ENCODE measurements at regions not wholly inside any gene's neighbourhood (a gene's known extent, or its start where the extent isn't known, plus 50 kb on each side); places are given as distances from the start of the nearest gene placed in this dataset.
"Not testable (repeated sequence)": the region's sequence is repeated elsewhere in the genome, so short reads cannot be mapped to it uniquely, and the experiment has no call there.

GRCh38 chr4:72942565-72942964, 127.0 kb downstream of the COX18 start:
- no peak for DNase-seq (ENCODE audit: low read depth)

- DNase-seq (ENCODE audit: low read depth) = no peak
Measured at GRCh38 chr4:72938516-72938915, 131.0 kb downstream of the COX18 start.

GRCh38 chr4:72935462-72935861, 134.1 kb downstream of the COX18 start:
- no peak for DNase-seq (ENCODE audit: low read depth)

- no peak for DNase-seq (ENCODE audit: low read depth)
Measured at GRCh38 chr4:72933029-72933428, 136.5 kb downstream of the COX18 start.

- DNase-seq (ENCODE audit: low read depth) = no peak
Measured at GRCh38 chr4:72931346-72931745, 138.2 kb downstream of the COX18 start.

- DNase-seq (ENCODE audit: low read depth) = peak; percentile 75
Measured at GRCh38 chr4:72929596-72930274, 139.8 kb downstream of the COX18 start.

GRCh38 chr4:72924814-72925213, 144.7 kb downstream of the COX18 start:
- DNase-seq (ENCODE audit: low read depth) = no peak

GRCh38 chr4:72919937-72920336, 149.6 kb downstream of the COX18 start:
- no peak for DNase-seq (ENCODE audit: low read depth)

- DNase-seq (ENCODE audit: low read depth) = no peak
Measured at GRCh38 chr4:72919464-72919863, 150.1 kb downstream of the COX18 start.

- no peak for DNase-seq (ENCODE audit: low read depth)
Measured at GRCh38 chr4:72918362-72918761, 151.2 kb downstream of the COX18 start.

- no peak for DNase-seq (ENCODE audit: low read depth)
Measured at GRCh38 chr4:72911316-72911715, 158.2 kb downstream of the COX18 start.

- DNase-seq (ENCODE audit: low read depth) = peak; percentile 4
Measured at GRCh38 chr4:72909461-72909860, 160.1 kb downstream of the COX18 start.

GRCh38 chr4:72902354-72902753, 167.2 kb downstream of the COX18 start:
- DNase-seq (ENCODE audit: low read depth) = no peak

- DNase-seq (ENCODE audit: low read depth) = no peak
Measured at GRCh38 chr4:72901553-72901952, 168.0 kb downstream of the COX18 start.

GRCh38 chr4:72900952-72901351, 168.6 kb downstream of the COX18 start:
- peak; percentile 51 for DNase-seq (ENCODE audit: low read depth)

- DNase-seq (ENCODE audit: low read depth) = no peak
Measured at GRCh38 chr4:72899621-72900020, 169.9 kb downstream of the COX18 start.

- peak; percentile 34 for DNase-seq (ENCODE audit: low read depth)
Measured at GRCh38 chr4:72899214-72899613, 170.3 kb downstream of the COX18 start.

GRCh38 chr4:72896515-72896914, 173.0 kb downstream of the COX18 start:
- DNase-seq (ENCODE audit: low read depth) = peak; percentile 57

GRCh38 chr4:72895408-72895807, 174.1 kb downstream of the COX18 start:
- DNase-seq (ENCODE audit: low read depth) = peak; percentile 5

GRCh38 chr4:72893354-72894066, 176.0 kb downstream of the COX18 start:
- no peak for DNase-seq (ENCODE audit: low read depth)

GRCh38 chr4:72888331-72888730, 181.2 kb downstream of the COX18 start:
- DNase-seq (ENCODE audit: low read depth) = no peak

GRCh38 chr4:72887152-72887551, 182.4 kb downstream of the COX18 start:
- no peak for DNase-seq (ENCODE audit: low read depth)

- DNase-seq (ENCODE audit: low read depth) = peak; percentile 3
Measured at GRCh38 chr4:72886602-72887001, 182.9 kb downstream of the COX18 start.

- not testable (repeated sequence) for DNase-seq (ENCODE audit: low read depth)
Measured at GRCh38 chr4:72884225-72884624, 185.3 kb downstream of the COX18 start.

All from RPMI7951 (cell line).